WTC11 (cell line): ENCODE measurements at regions not wholly inside any gene's neighbourhood (a gene's known extent, or its start where the extent isn't known, plus 50 kb on each side); places are given as distances from the start of the nearest gene placed in this dataset.

Experiments used
- ELF4 ChIP-seq: sonication (generic); formaldehyde crosslinking; IDR thresholded peaks from 2 replicates; pipeline ENCODE4 v1.8.1; 2022; ENCODE audit warnings: low read depth, mild to moderate bottlenecking, moderate library complexity, missing genetic modification reagents
- ETV6 ChIP-seq: sonication (generic); formaldehyde crosslinking; IDR thresholded peaks from 2 replicates; pipeline ENCODE4 v1.8.1; 2022; ENCODE audit warnings: mild to moderate bottlenecking, missing genetic modification reagents
- NFE2L1 ChIP-seq: sonication (generic); formaldehyde crosslinking; IDR thresholded peaks from 2 replicates; pipeline ENCODE4 v1.8.1; 2023; ENCODE audit warnings: missing genetic modification reagents
- TF ChIP-seq, protein P1 (sequence below): fragments of 200-600 bp; IDR thresholded peaks from 2 replicates; pipeline ENCODE4 v1.8.0; 2022; ENCODE audit warnings: antibody characterized with exemption
- TF ChIP-seq, protein P2 (sequence below): fragments of 250-450 bp; sonication (Bioruptor Pico); IDR thresholded peaks from 2 replicates; pipeline ENCODE4 v1.9.0; 2021; ENCODE audit warnings: moderate library complexity, mild to moderate bottlenecking, inconsistent platforms, borderline replicate concordance

GRCh38 chr9:126211441-126212074 is 115.1 kb upstream of the MVB12B start:
- TF ChIP-seq NFE2L1 (CRISPR knock-in tag) = no peak
- TF ChIP-seq, protein P1, sequence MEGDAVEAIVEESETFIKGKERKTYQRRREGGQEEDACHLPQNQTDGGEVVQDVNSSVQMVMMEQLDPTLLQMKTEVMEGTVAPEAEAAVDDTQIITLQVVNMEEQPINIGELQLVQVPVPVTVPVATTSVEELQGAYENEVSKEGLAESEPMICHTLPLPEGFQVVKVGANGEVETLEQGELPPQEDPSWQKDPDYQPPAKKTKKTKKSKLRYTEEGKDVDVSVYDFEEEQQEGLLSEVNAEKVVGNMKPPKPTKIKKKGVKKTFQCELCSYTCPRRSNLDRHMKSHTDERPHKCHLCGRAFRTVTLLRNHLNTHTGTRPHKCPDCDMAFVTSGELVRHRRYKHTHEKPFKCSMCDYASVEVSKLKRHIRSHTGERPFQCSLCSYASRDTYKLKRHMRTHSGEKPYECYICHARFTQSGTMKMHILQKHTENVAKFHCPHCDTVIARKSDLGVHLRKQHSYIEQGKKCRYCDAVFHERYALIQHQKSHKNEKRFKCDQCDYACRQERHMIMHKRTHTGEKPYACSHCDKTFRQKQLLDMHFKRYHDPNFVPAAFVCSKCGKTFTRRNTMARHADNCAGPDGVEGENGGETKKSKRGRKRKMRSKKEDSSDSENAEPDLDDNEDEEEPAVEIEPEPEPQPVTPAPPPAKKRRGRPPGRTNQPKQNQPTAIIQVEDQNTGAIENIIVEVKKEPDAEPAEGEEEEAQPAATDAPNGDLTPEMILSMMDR = no peak
- no peak for TF ChIP-seq ETV6
- no peak for TF ChIP-seq ELF4 (CRISPR knock-in tag)
- TF ChIP-seq, protein P2, sequence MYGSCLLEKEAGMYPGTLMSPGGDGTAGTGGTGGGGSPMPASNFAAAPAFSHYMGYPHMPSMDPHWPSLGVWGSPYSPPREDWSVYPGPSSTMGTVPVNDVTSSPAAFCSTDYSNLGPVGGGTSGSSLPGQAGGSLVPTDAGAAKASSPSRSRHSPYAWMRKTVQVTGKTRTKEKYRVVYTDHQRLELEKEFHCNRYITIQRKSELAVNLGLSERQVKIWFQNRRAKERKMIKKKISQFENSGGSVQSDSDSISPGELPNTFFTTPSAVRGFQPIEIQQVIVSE = no peak
